ENCODE measurements at regions not wholly inside any gene's neighbourhood (a gene's known extent, or its start where the extent isn't known, plus 50 kb on each side); places are given as distances from the start of the nearest gene placed in this dataset.
"Not testable (repeated sequence)": the region's sequence is repeated elsewhere in the genome, so short reads cannot be mapped to it uniquely, and the experiment has no call there.

DNA sequence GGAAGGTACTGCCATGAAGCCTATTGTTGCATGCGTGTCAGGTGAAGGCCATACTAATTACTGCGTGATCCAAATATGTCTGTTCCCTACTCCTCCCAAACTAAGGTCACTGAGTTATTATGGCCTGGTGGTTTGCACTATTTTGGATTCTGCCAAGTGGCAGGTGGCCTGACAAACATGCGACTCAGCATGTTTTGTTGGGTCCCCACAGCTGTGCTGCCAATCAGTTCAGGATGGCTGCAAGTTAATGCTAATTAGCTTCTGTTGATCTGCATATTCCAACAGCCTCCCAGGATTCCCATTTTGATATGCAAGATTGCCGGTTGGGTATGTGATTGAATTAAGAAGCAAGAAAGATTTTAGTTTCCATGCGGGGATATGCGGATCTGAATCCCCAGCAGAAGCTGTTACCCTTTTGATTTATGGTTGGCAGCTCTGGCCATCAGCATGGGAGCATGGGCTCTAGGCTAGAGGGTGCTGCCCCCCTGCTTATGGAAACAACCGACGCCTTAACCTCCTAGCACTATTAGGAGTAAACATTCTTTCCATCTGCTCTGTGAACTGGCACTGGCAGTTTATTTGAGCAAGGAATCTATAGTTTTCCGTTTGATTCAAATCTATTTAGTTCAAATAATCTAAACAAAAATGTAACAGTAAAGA is 429.8 kb upstream of the C1orf87 start:
- no peak for DNase-seq

- no peak for DNase-seq
Observed at GRCh38 chr1:60502506-60502905, 428.9 kb upstream of the C1orf87 start.

DNA sequence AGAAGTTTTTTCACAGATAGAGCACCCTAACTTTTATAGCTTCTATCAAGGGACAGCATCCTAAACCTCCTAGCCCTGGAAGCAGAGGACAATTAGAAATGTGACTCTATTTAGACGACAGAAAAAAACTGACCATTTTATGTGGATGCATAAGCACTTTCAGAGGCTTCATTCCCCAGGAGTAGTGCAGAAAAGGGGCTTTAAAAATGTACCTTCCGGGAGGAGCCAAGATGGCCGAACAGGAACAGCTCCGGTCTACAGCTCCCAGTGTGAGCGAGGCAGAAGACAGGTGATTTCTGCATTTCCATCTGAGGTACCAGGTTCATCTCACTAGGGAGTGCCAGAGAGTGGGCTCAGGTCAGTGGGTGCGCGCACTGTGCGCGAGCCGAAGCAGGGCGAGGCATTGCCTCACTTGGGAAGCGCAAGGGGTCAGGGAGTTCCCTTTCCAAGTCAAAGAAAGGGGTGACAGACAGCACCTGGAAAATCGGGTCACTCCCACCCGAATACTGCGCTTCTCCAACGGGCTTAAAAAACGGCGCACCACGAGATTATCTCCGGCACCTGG is 416.4 kb upstream of the C1orf87 start:
- DNase-seq = not testable (repeated sequence)

- no peak for DNase-seq
Observed at GRCh38 chr1:60488847-60489246, 415.3 kb upstream of the C1orf87 start.

DNA sequence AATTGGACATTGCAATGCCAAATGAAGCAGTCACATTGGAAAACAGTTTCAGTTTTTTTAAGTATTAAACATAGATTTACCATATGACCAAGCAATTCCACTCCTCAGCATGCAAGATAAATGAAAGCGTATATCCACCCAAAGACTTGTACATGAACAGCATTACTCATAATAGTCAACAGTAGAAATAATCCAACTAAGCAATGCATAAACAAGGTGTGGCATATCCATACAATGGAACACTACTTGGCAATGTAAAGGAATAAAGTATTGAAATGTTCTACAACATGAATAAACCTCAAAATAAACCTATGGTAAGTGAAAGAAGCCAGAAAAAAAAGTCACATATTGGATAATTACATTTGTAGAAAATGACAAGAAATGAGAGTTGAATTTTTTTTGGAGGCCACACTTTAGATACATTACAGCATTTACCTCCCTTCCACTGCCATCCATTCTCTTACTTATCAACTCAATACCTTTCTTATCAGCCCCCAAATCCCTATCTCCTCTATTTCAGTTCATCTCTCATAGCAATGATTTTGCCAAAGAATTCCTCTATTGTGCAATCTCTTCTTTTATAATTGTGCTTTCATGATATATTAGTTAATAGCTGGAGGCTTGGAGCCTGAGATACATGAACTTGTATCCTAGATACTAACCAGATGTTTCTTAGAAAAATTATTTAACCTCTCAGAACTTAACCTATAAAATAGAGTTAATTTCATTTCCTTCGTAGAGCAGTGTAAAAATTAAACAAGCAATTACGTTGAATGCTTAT is 414.2 kb upstream of the C1orf87 start:
- DNase-seq = no peak

DNA sequence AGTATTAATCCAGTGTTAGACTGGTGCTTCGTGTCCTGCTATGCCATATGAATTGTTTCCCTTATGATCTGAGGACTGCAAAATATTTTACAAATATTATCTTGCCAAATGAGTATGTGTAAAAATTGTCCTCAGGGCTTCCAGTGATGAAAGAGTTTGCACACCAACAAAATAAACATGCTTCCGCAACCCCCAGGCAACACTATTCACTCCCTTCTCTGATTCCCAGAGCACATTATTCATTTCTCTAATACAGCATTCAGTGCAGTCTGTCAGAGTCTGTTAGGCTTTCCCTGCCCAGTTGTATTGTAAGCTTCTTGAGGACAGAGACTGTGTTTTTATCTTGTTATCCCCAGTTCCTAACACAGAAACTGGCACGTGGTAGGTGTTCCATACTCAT is 409.9 kb upstream of the C1orf87 start:
- no peak for DNase-seq

DNA sequence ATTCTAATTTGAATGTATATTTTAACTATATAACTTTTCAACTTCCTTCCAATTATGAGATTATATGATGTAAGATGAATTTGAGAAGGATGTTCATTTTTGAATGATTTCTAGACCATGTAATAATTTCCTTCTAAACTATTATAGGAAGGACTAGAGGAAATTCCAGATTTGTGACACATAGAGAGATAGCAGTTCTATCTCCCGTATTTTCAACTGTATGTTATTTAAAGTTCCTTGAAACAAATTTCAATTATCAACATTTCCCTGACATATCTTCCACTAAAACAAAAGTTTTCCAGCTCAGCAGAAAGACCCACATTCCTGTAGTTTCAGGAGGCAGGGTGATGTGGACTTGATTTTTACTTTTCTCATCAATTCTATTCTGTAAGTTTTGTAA is 396.7 kb upstream of the C1orf87 start:
- no peak for DNase-seq

- DNase-seq = no peak
Observed at GRCh38 chr1:60463786-60464185, 390.2 kb upstream of the C1orf87 start.

DNA sequence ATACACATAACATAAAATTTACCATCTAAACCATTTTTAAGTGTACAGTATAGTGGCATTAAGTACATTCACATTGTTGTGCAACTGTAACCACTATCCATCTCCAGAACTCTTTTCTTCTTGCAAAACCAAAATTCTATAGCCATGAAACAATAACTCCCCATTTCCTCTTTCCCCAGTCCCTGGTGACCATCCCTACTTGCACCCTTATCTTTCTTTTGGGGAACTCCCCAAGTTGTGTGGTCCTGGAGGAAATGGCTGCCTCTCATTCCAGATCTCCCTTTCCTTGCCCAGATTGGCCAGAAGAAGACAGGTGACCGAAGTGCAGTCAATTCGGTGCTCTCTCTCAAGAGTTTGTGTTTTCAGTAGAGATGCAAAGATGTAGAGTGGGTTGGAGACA is 389.6 kb upstream of the C1orf87 start:
- DNase-seq = no peak

DNA sequence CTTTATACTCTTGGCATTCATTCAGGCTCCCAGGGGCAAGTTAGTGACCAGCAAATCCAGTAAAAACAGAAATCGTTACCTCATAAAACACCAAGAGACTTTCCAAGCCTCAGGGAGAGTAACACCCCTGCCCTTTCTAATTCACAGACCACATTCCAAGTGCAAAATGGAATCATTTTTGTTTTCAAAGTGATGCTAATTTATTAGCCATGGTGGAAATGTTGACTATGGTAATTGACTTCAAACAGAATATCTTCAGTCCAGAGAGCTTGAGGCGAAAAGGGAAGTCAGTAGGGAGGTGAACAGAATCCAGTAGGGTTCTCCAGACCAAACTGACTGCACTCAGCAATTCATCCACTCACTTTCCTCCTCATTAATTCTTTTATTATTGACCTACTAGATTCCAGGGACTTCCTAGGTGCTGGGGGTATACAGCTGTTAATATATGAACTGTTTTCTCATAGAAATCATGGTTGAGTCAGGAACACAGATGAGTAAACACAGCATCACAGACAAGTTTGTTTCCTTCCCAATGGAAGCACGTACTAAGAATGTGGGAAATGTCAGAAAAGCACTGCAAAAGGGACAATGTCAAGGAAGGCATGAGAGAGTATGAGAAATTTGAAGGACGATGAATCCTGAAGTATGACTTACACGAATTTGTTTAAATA is 388.5 kb upstream of the C1orf87 start:
- no peak for DNase-seq

- no peak for DNase-seq
Observed at GRCh38 chr1:60458111-60458510, 384.5 kb upstream of the C1orf87 start.

DNA sequence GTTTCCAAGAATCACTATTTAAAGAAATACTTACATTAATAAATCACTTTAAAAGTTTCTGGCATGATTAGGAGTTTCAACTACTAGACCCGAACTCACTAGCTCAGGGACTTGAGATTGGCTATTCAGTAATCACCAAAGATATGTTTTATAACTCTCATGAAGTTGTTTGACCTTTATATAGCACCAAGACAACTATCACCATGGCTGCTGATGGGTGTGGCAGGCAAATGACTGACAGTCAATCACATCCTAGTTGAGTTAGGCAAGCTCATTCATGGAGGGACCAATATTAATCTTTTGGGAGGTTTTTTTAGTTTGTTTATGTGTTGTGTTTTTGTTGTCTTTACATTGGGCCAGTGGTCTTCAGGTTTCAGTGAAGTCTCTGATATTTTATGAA is 376.3 kb upstream of the C1orf87 start:
- no peak for DNase-seq

- DNase-seq = no peak
Observed at GRCh38 chr1:60448850-60449249, 375.3 kb upstream of the C1orf87 start.

DNA sequence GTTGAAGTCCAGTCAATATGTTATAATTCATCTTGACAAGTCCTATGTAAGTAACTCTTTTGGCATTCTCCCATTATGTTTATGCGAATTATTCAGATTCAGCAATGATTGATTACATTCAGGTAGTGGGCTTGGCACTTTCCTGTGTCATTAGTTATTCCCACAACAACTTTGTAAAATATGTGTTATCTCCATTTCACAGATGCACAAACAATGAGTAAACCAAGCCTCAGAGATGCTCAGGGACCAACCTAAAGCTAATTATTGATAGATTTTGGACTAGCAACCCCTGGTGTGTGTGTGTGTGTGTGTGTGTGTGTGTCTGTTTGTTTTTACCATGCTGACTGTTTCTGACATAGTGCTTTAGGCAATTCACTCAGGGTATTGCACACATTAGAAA is 371.1 kb upstream of the C1orf87 start:
- no peak for DNase-seq

GRCh38 chr1:60436186-60436585 is 362.6 kb upstream of the C1orf87 start:
- no peak for DNase-seq

DNA sequence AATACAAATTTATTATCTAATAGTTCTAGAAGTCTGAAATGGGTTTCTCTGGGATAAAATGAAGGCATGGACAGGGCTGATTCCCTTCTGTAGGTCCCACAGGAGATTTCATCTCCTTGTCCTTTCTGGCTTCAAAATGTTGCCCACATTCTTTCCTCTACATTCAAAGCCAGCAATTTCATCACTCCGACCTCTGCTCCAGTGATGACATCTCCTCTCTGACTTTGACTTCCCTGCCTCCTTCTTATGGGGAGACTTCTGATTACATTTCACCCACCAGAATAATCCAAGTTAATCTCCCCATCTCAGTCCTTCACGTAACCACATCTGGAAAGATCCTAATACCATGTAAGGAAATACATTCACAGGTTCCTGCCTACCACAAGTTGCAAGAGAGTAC is 358.0 kb upstream of the C1orf87 start:
- no peak for DNase-seq

DNA sequence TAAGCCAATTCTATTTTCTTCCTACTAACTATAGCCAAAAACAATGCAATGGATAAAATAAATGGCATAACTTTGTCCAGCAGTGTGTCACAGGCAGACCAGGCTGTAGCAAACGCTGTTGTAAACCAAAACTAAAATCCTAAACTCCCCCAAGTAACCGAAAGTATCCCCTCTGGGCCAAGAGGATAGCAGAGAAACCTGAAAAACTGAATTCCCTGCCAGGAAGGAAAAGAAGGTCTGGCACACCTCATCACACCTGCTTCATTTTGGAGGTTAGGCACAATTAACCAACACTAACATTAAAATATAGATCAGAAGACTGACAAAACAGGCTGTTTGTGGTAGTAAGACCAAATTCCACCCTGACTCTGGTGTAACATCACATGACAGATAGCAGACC is 356.8 kb upstream of the C1orf87 start:
- no peak for DNase-seq

DNA sequence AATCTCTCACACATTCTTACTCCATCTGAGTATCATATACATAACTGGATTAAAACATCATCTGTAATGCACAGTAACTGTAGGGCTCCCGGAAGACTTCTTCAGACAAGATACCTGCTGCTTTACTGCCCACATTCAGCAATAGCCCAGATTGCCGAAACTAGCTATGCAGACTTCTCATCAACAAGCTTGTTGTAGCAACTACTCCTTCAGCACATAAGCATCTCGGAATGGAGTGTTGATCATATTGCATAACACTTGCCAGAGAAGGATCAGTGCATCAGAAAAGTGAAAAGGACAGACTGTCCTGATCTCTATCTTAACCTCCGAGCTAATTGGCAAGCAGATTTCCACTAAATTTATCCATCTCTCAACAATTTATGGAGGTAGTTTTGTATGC is 354.6 kb upstream of the C1orf87 start:
- DNase-seq = no peak

- DNase-seq = no peak
Observed at GRCh38 chr1:60427701-60428100, 354.1 kb upstream of the C1orf87 start.

GRCh38 chr1:60427194-60427593 is 353.6 kb upstream of the C1orf87 start:
- no peak for DNase-seq

- DNase-seq = no peak
Observed at GRCh38 chr1:60425528-60425927, 352.0 kb upstream of the C1orf87 start.

DNA sequence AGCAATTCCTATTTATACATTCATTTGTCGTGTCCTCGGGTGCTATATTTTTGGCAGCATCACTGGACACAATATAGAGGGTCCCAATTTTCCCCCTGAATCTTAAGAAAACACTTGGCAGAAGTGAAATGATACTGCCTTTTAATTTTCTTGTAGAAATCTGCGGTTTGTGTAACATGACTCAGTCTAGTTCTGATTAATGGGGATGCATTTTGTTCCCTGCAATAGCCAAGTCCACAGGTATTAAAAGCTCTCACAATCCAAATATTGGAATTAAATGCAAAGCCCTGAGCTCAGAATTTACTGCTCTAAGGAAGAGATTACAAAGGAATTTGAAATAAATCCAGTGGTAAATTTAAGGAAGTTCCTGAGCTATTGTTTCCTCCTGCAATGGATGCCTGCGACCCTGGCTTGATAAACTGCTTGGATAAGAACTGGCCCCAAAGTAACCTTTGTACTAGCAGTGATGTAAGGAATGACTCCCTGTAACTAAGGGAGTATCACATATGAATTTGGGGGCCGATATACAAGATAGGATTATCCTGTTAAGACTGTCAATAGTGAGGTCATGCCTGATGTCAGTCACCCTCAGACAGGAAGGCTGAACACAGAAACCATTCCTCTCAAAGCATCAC is 349.7 kb upstream of the C1orf87 start:
- DNase-seq = no peak

GRCh38 chr1:60421965-60422364 is 348.4 kb upstream of the C1orf87 start:
- DNase-seq = no peak

Data from effector CD8-positive, alpha-beta T cell (primary cell).